DOHH2 (cell line): ENCODE measurements at regions not wholly inside any gene's neighbourhood (a gene's known extent, or its start where the extent isn't known, plus 50 kb on each side); places are given as distances from the start of the nearest gene placed in this dataset.

Experiments
- H3F3A ChIP-seq: fragments of 200-600 bp; sonication (generic), shearing (Covaris generic); 2 replicates; pipeline ENCODE4 v1.6.0; 2016; ENCODE audit warnings: antibody characterized with exemption, mild to moderate bottlenecking; ENCODE audit not compliant: control insufficient read depth, insufficient read depth
- H3K27ac ChIP-seq: fragments of 200-600 bp; sonication (generic); 2 replicates; pipeline ENCODE4 v1.5.1; 2014; ENCODE audit warnings: low read depth, mild to moderate bottlenecking, low read length, moderate library complexity
- H3K27me3 ChIP-seq: fragments of 200-600 bp; sonication (generic); 2 replicates; pipeline ENCODE4 v1.6.1; 2014; ENCODE audit warnings: mild to moderate bottlenecking, low read length, mixed read lengths; ENCODE audit not compliant: control insufficient read depth
- H3K36me3 ChIP-seq: fragments of 200-600 bp; sonication (generic); 2 replicates; pipeline ENCODE4 v1.6.1; 2014; ENCODE audit warnings: mild to moderate bottlenecking, low read length, moderate library complexity, mixed read lengths; ENCODE audit not compliant: control insufficient read depth
- H3K4me1 ChIP-seq: fragments of 200-600 bp; sonication (generic); 2 replicates; pipeline ENCODE4 v1.6.1; 2014; ENCODE audit warnings: mild to moderate bottlenecking, low read length, mixed read lengths; ENCODE audit not compliant: control insufficient read depth
- H3K4me2 ChIP-seq: fragments of 200-600 bp; sonication (generic); 2 replicates; pipeline ENCODE4 v1.6.0; 2014; ENCODE audit warnings: mild to moderate bottlenecking, low read length, moderate library complexity
- H3K4me3 ChIP-seq: fragments of 200-600 bp; sonication (generic); 2 replicates; pipeline ENCODE4 v1.5.1; 2014; ENCODE audit warnings: mild to moderate bottlenecking, low read length, mixed read lengths
- H3K79me2 ChIP-seq: fragments of 200-600 bp; sonication (generic); 2 replicates; pipeline ENCODE4 v1.6.1; 2014; ENCODE audit warnings: mild to moderate bottlenecking, low read length, mixed read lengths; ENCODE audit not compliant: control insufficient read depth
- H3K9me2 ChIP-seq: fragments of 200-600 bp; sonication (generic); replicated peaks from 2 replicates; pipeline ENCODE4 v1.6.1; 2014; ENCODE audit warnings: mild to moderate bottlenecking, low read length, mixed read lengths; ENCODE audit not compliant: control insufficient read depth
- H3K9me3 ChIP-seq: fragments of 200-600 bp; sonication (generic); 2 replicates; pipeline ENCODE4 v1.6.1; 2014; ENCODE audit warnings: antibody characterized with exemption, low read length, mixed read lengths; ENCODE audit not compliant: control insufficient read depth, insufficient read depth
- H4K20me1 ChIP-seq: fragments of 200-600 bp; sonication (generic); 2 replicates; pipeline ENCODE4 v1.6.0; 2014; ENCODE audit warnings: low read depth, mild to moderate bottlenecking, antibody characterized with exemption, low read length, moderate library complexity; ENCODE audit not compliant: control insufficient read depth, insufficient read depth
- CTCF ChIP-seq: fragments of 200-600 bp; sonication (generic); IDR thresholded peaks from one replicate; pipeline ENCODE4 v1.5.1; 2014; ENCODE audit warnings: antibody characterized with exemption, mild to moderate bottlenecking, low read depth, low read length; ENCODE audit not compliant: poor library complexity, severe bottlenecking
- EZH2phosphoT487 ChIP-seq: fragments of 200-600 bp; sonication (generic); IDR thresholded peaks from 2 replicates; pipeline ENCODE4 v1.6.1; 2017; ENCODE audit warnings: borderline replicate concordance, mild to moderate bottlenecking, antibody characterized with exemption, low read length, moderate library complexity, mixed read lengths

GRCh38 chr6:72551470-72551869 is 70.4 kb upstream of the KCNQ5 start:
- Histone ChIP-seq H3K27me3 (peaks cover 6% of the 10 kb centered on the region; the same call in 1 of the 2 replicates), H3K36me3 (no peaks in the 10 kb centered on the region), H3K4me3 (no peak overlapping the region), H3K27ac (no peak overlapping the region), H4K20me1 (no peaks in the 10 kb centered on the region), H3K79me2 (no peaks in the 10 kb centered on the region), H3K4me1 (0 out of 2 replicates have a peak, but pooled peaks cover 1% of the 10 kb centered on the region), H3K9me2 (no peaks in the 10 kb centered on the region), H3K4me2 (no peak overlapping the region), H3K9me3 (no peaks in the 10 kb centered on the region), H3F3A (no peaks in the 10 kb centered on the region)
- TF ChIP-seq EZH2phosphoT487 (no peak), CTCF (no peak)

GRCh38 chr6:72552938-72553337 is 68.9 kb upstream of the KCNQ5 start:
- Histone ChIP-seq H3K9me3 (no peaks in the 10 kb centered on the region), H3K27ac (no peak overlapping the region), H3F3A (no peaks in the 10 kb centered on the region), H4K20me1 (no peaks in the 10 kb centered on the region), H3K4me2 (no peak overlapping the region), H3K27me3 (no peaks in the 10 kb centered on the region), H3K4me3 (no peak overlapping the region), H3K4me1 (0 out of 2 replicates have a peak, but pooled peaks cover 3% of the 10 kb centered on the region), H3K36me3 (no peaks in the 10 kb centered on the region), H3K9me2 (no peaks in the 10 kb centered on the region), H3K79me2 (no peaks in the 10 kb centered on the region)
- TF ChIP-seq CTCF = no peak
- TF ChIP-seq EZH2phosphoT487 = no peak

- H3K27ac ChIP-seq = no peak overlapping the region
- H4K20me1 ChIP-seq = no peaks in the 10 kb centered on the region
- H3K79me2 ChIP-seq = no peaks in the 10 kb centered on the region
- no peak overlapping the region for H3K4me3 ChIP-seq
- no peaks in the 10 kb centered on the region for H3K9me3 ChIP-seq
- no peak for TF ChIP-seq EZH2phosphoT487
- no peak for TF ChIP-seq CTCF
- no peaks in the 10 kb centered on the region for H3K27me3 ChIP-seq
- H3K9me2 ChIP-seq = no peaks in the 10 kb centered on the region
- 0 out of 2 replicates have a peak, but pooled peaks cover 3% of the 10 kb centered on the region for H3K4me1 ChIP-seq
- H3K4me2 ChIP-seq = no peak overlapping the region
- H3F3A ChIP-seq = no peaks in the 10 kb centered on the region
- H3K36me3 ChIP-seq = no peaks in the 10 kb centered on the region
These were observed 68.0 kb upstream of the KCNQ5 start for GRCh38 chr6:72553531-72554511.
